ENCODE measurements at regions not wholly inside any gene's neighbourhood (a gene's known extent, or its start where the extent isn't known, plus 50 kb on each side); places are given as distances from the start of the nearest gene placed in this dataset.

- Mint-ChIP-seq H3K27me3 (no peaks in the 10 kb centered on the region), H3K9me3 (no peaks in the 10 kb centered on the region), H3K4me3 (no peak overlapping the region)
Measured at GRCh38 chr5:6142353-6142752, 236.0 kb downstream of the MED10 start.

GRCh38 chr5:6140219-6140618 is 238.1 kb downstream of the MED10 start:
- Mint-ChIP-seq H3K36me3 (no peaks in the 10 kb centered on the region), H3K27me3 (no peaks in the 10 kb centered on the region), H3K27ac (no peak overlapping the region), H3K4me3 (no peak overlapping the region), H3K4me1 (ENCODE audit: low read depth in 2 of 2) (no peaks in the 10 kb centered on the region), H3K9me3 (no peaks in the 10 kb centered on the region)
- DNase-seq (ENCODE audit: low spot score) (no peak), ATAC-seq (no peak)

More at GRCh38 chr5:6142353-6142752, 236.0 kb downstream of the MED10 start:
- Mint-ChIP-seq H3K36me3 (no peaks in the 10 kb centered on the region), H3K27ac (no peak overlapping the region), H3K4me1 (ENCODE audit: low read depth in 2 of 2) (no peaks in the 10 kb centered on the region)
- DNase-seq (ENCODE audit: low spot score), result no peak
- no peak for ATAC-seq

GRCh38 chr5:6135977-6136376 is 242.4 kb downstream of the MED10 start:
- H3K4me3 Mint-ChIP-seq, result no peak overlapping the region
- no peaks in the 10 kb centered on the region for H3K9me3 Mint-ChIP-seq
- H3K27me3 Mint-ChIP-seq, result no peaks in the 10 kb centered on the region
- H3K36me3 Mint-ChIP-seq, result no peaks in the 10 kb centered on the region
- DNase-seq (ENCODE audit: low spot score) (no peak), ATAC-seq (no peak)
- no peak overlapping the region for H3K27ac Mint-ChIP-seq
- H3K4me1 Mint-ChIP-seq (ENCODE audit: low read depth in 2 of 2), result no peaks in the 10 kb centered on the region

- no peak for ATAC-seq
- Mint-ChIP-seq H3K9me3 (no peaks in the 10 kb centered on the region), H3K4me1 (ENCODE audit: low read depth in 2 of 2) (no peaks in the 10 kb centered on the region), H3K27ac (no peak overlapping the region), H3K27me3 (no peaks in the 10 kb centered on the region), H3K36me3 (no peaks in the 10 kb centered on the region), H3K4me3 (no peak overlapping the region)
- no peak for DNase-seq (ENCODE audit: low spot score)
Measured at GRCh38 chr5:6134281-6134680, 244.1 kb downstream of the MED10 start.

GRCh38 chr5:6125781-6126180 is 252.6 kb downstream of the MED10 start:
- H3K27me3 Mint-ChIP-seq, result no peaks in the 10 kb centered on the region
- no peak for DNase-seq (ENCODE audit: low spot score)
- H3K27ac Mint-ChIP-seq, result no peak overlapping the region
- H3K9me3 Mint-ChIP-seq, result peaks cover 8% of the 10 kb centered on the region
- H3K36me3 Mint-ChIP-seq, result peaks cover 4% of the 10 kb centered on the region
- no peaks in the 10 kb centered on the region for H3K4me1 Mint-ChIP-seq (ENCODE audit: low read depth in 2 of 2)
- H3K4me3 Mint-ChIP-seq, result no peak overlapping the region
- no peak for ATAC-seq

GRCh38 chr5:6118691-6119090 is 259.7 kb downstream of the MED10 start:
- H3K27me3 Mint-ChIP-seq, result no peaks in the 10 kb centered on the region
- ATAC-seq, result no peak
- no peak for DNase-seq (ENCODE audit: low spot score)
- no peak overlapping the region for H3K27ac Mint-ChIP-seq
- no peaks in the 10 kb centered on the region for H3K4me1 Mint-ChIP-seq (ENCODE audit: low read depth in 2 of 2)
- H3K4me3 Mint-ChIP-seq, result no peak overlapping the region
- H3K36me3 Mint-ChIP-seq, result no peaks in the 10 kb centered on the region
- peaks cover 10% of the 10 kb centered on the region for H3K9me3 Mint-ChIP-seq

GRCh38 chr5:6117212-6117611 is 261.1 kb downstream of the MED10 start:
- ATAC-seq (no peak), DNase-seq (ENCODE audit: low spot score) (no peak)
- H3K4me3 Mint-ChIP-seq, result no peak overlapping the region
- H3K4me1 Mint-ChIP-seq (ENCODE audit: low read depth in 2 of 2), result no peaks in the 10 kb centered on the region
- H3K27me3 Mint-ChIP-seq, result no peaks in the 10 kb centered on the region
- peaks cover 10% of the 10 kb centered on the region for H3K9me3 Mint-ChIP-seq
- no peak overlapping the region for H3K27ac Mint-ChIP-seq
- no peaks in the 10 kb centered on the region for H3K36me3 Mint-ChIP-seq

- peaks cover 6% of the 10 kb centered on the region for H3K9me3 Mint-ChIP-seq
- H3K27ac Mint-ChIP-seq, result no peak overlapping the region
- ATAC-seq, result no peak
- H3K4me3 Mint-ChIP-seq, result no peak overlapping the region
- no peaks in the 10 kb centered on the region for H3K36me3 Mint-ChIP-seq
- H3K27me3 Mint-ChIP-seq, result no peaks in the 10 kb centered on the region
- no peaks in the 10 kb centered on the region for H3K4me1 Mint-ChIP-seq (ENCODE audit: low read depth in 2 of 2)
- DNase-seq (ENCODE audit: low spot score), result no peak
Measured at GRCh38 chr5:6115852-6116251, 262.5 kb downstream of the MED10 start.

- Mint-ChIP-seq H3K4me1 (ENCODE audit: low read depth in 2 of 2) (no peaks in the 10 kb centered on the region), H3K27me3 (no peaks in the 10 kb centered on the region), H3K27ac (no peak overlapping the region), H3K4me3 (no peak overlapping the region), H3K9me3 (peaks cover 2% of the 10 kb centered on the region), H3K36me3 (no peaks in the 10 kb centered on the region)
- DNase-seq (ENCODE audit: low spot score) (no peak), ATAC-seq (no peak)
Measured at GRCh38 chr5:6112538-6112937, 265.8 kb downstream of the MED10 start.

- ATAC-seq (no peak), DNase-seq (ENCODE audit: low spot score) (no peak)
- Mint-ChIP-seq H3K27me3 (no peaks in the 10 kb centered on the region), H3K4me1 (ENCODE audit: low read depth in 2 of 2) (no peaks in the 10 kb centered on the region), H3K36me3 (no peaks in the 10 kb centered on the region), H3K4me3 (no peak overlapping the region), H3K27ac (no peak overlapping the region), H3K9me3 (peaks cover 2% of the 10 kb centered on the region)
Measured at GRCh38 chr5:6112125-6112524, 266.2 kb downstream of the MED10 start.

GRCh38 chr5:6111131-6111530 is 267.2 kb downstream of the MED10 start:
- ATAC-seq (no peak), DNase-seq (ENCODE audit: low spot score) (no peak)
- no peak overlapping the region for H3K27ac Mint-ChIP-seq
- H3K36me3 Mint-ChIP-seq, result no peaks in the 10 kb centered on the region
- H3K4me1 Mint-ChIP-seq (ENCODE audit: low read depth in 2 of 2), result no peaks in the 10 kb centered on the region
- peaks cover 2% of the 10 kb centered on the region for H3K9me3 Mint-ChIP-seq
- no peak overlapping the region for H3K4me3 Mint-ChIP-seq
- H3K27me3 Mint-ChIP-seq, result no peaks in the 10 kb centered on the region

GRCh38 chr5:6110441-6111005 is 267.8 kb downstream of the MED10 start:
- Mint-ChIP-seq H3K9me3 (peaks cover 2% of the 10 kb centered on the region), H3K4me1 (ENCODE audit: low read depth in 2 of 2) (no peaks in the 10 kb centered on the region), H3K27ac (no peak overlapping the region), H3K36me3 (no peaks in the 10 kb centered on the region), H3K27me3 (no peaks in the 10 kb centered on the region), H3K4me3 (no peak overlapping the region)
- no peak for DNase-seq (ENCODE audit: low spot score)
- ATAC-seq, result no peak

- Mint-ChIP-seq H3K4me1 (ENCODE audit: low read depth in 2 of 2) (no peaks in the 10 kb centered on the region), H3K4me3 (no peak overlapping the region), H3K27ac (no peak overlapping the region), H3K36me3 (no peaks in the 10 kb centered on the region), H3K27me3 (no peaks in the 10 kb centered on the region), H3K9me3 (no peaks in the 10 kb centered on the region)
- ATAC-seq, result no peak
- DNase-seq (ENCODE audit: low spot score), result no peak
Measured at GRCh38 chr5:6108981-6109825, 269.1 kb downstream of the MED10 start.

GRCh38 chr5:6108540-6108848 is 269.9 kb downstream of the MED10 start:
- H3K4me3 Mint-ChIP-seq, result no peak overlapping the region
- ATAC-seq (no peak), DNase-seq (ENCODE audit: low spot score) (no peak)
- no peaks in the 10 kb centered on the region for H3K9me3 Mint-ChIP-seq
- no peak overlapping the region for H3K27ac Mint-ChIP-seq
- H3K27me3 Mint-ChIP-seq, result no peaks in the 10 kb centered on the region
- H3K4me1 Mint-ChIP-seq (ENCODE audit: low read depth in 2 of 2), result no peaks in the 10 kb centered on the region
- no peaks in the 10 kb centered on the region for H3K36me3 Mint-ChIP-seq

Measured in natural killer cell treated with Interleukin-12 subunit alpha and Interleukin-12 subunit beta and Interleukin-15 and Interleukin-18, amount 100 ng/mL, for 72 hours (primary cell).